Activated naive CD4-positive, alpha-beta T cell treated with anti-CD3 and anti-CD28 coated beads, Interleukin-2, amount 50 U/mL, for 72 hours (primary cell): ENCODE measurements at regions not wholly inside any gene's neighbourhood (a gene's known extent, or its start where the extent isn't known, plus 50 kb on each side); places are given as distances from the start of the nearest gene placed in this dataset.

Experiments used
- ATAC-seq, 2 donors: fragments of 150-1000 bp; cut with Tn5 transposase; 2 replicates each; pipeline ENCODE4 v1.10.0; 2021; ENCODE audit warnings: mild to moderate bottlenecking in 2 of 2, moderate library complexity in 2 of 2
- DNase-seq, 2 donors: peaks; one replicate each; pipeline ENCODE4 v3.0.0; 2021 to 2022; ENCODE audit warnings: low spot score in 2 of 2
- H3K27ac Mint-ChIP-seq, 2 donors: one replicate each; pipeline ENCODE4 v1.8.0; 2022; ENCODE audit warnings: mild to moderate bottlenecking in 2 of 2, mixed read lengths in 2 of 2
- H3K36me3 Mint-ChIP-seq, 2 donors: one replicate each; pipeline ENCODE4 v1.8.0; 2022; ENCODE audit warnings: mixed read lengths in 2 of 2
- H3K9me3 Mint-ChIP-seq, 2 donors: one replicate each; pipeline ENCODE4 v1.8.0; 2022; ENCODE audit warnings: mixed read lengths in 2 of 2

- no peak for ATAC-seq
- Mint-ChIP-seq H3K27ac (no peak overlapping the region), H3K9me3 (peaks cover 0 to 4% of the 10 kb centered on the region in 2 donors), H3K36me3 (no peaks in the 10 kb centered on the region)
- DNase-seq = no peak
These were observed 97.8 kb upstream of the SLC28A3 start for GRCh38 chr9:84438391-84438790.

GRCh38 chr9:84439250-84439649, 98.7 kb upstream of the SLC28A3 start:
- no peak for ATAC-seq
- Mint-ChIP-seq H3K9me3 (peaks cover 0 to 4% of the 10 kb centered on the region in 2 donors), H3K27ac (no peak overlapping the region), H3K36me3 (no peaks in the 10 kb centered on the region)
- no peak for DNase-seq

GRCh38 chr9:84442712-84443111, 102.2 kb upstream of the SLC28A3 start:
- no peak for ATAC-seq
- no peak overlapping the region for H3K27ac Mint-ChIP-seq
- no peaks in the 10 kb centered on the region for H3K36me3 Mint-ChIP-seq
- no peak for DNase-seq
- no peaks in the 10 kb centered on the region for H3K9me3 Mint-ChIP-seq

GRCh38 chr9:84445737-84446136, 105.2 kb upstream of the SLC28A3 start:
- no peak overlapping the region for H3K27ac Mint-ChIP-seq
- ATAC-seq = no peak
- DNase-seq = no peak
- no peaks in the 10 kb centered on the region for H3K9me3 Mint-ChIP-seq
- H3K36me3 Mint-ChIP-seq = no peaks in the 10 kb centered on the region

DNA sequence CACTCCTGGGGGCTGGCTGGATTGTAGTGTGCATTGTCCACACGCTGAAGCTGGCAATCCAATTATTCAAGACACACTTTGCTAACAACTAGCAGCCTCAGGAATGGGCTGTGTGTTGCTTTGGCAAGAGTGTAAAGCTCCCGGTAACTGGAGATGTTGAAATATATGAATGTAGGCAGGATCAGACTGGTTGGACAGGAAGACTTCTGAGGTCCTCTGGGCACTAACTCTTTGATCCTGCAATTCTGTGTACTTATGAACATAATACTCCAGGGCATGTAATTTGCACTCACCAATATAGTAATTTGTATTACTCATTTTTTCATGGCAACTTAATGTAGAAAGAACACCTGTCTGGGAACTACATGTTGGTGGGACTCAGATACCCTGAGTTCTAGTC, 106.7 kb upstream of the SLC28A3 start:
- no peak for ATAC-seq
- no peaks in the 10 kb centered on the region for H3K36me3 Mint-ChIP-seq
- DNase-seq = no peak
- no peak overlapping the region for H3K27ac Mint-ChIP-seq
- H3K9me3 Mint-ChIP-seq = peaks cover 0 to 4% of the 10 kb centered on the region in 2 donors

DNA sequence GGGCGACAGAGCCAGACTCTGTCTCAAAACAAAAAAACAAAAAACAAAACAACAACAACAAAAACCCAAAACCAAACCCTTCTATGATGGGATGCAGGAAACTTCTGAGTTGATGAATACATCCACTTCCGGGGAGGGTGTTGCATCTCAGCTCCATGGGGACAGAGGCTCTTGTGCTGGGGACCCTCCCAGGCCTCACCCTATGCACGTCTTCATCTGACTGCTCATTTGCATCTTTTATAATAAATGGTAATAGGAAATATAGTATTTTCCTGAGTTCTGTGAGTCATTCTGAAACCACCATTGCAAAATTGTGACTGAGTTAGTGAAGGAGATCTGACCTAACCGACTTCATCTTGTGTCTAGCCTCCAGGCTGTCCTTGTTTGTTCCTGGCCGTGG, 109.5 kb upstream of the SLC28A3 start:
- Mint-ChIP-seq H3K27ac (no peak overlapping the region), H3K36me3 (no peaks in the 10 kb centered on the region), H3K9me3 (peaks cover 0 to 4% of the 10 kb centered on the region in 2 donors)
- DNase-seq = no peak
- ATAC-seq = no peak

DNA sequence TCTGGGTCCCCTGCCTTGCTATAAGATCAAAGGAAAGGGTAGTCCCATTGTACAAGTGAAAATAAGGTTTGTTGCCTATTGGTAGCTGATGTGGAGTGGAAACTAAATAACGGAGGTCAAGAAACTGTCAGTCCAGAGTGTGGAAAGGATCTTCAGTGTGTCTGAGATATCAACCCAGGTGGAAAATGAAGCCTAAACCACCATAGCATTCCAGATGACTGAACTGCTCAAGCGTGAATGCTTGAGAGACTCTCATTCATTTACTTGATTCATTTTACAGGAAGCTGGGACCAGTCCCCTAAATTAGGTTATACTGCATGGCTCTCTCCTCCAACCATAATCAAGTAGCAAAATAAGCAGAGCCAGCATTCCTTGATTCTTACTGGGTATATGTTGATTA, 116.0 kb upstream of the SLC28A3 start:
- Mint-ChIP-seq H3K9me3 (peaks cover 0 to 6% of the 10 kb centered on the region in 2 donors), H3K36me3 (no peaks in the 10 kb centered on the region), H3K27ac (no peak overlapping the region)
- DNase-seq (no peak), ATAC-seq (no peak)

GRCh38 chr9:84460695-84461094, 120.1 kb upstream of the SLC28A3 start:
- Mint-ChIP-seq H3K27ac (no peak overlapping the region), H3K36me3 (no peaks in the 10 kb centered on the region), H3K9me3 (no peaks in the 10 kb centered on the region)
- no peak for DNase-seq
- no peak for ATAC-seq

- no peak overlapping the region for H3K27ac Mint-ChIP-seq
- ATAC-seq = no peak
These were observed 122.7 kb upstream of the SLC28A3 start for GRCh38 chr9:84463272-84463671.

DNA sequence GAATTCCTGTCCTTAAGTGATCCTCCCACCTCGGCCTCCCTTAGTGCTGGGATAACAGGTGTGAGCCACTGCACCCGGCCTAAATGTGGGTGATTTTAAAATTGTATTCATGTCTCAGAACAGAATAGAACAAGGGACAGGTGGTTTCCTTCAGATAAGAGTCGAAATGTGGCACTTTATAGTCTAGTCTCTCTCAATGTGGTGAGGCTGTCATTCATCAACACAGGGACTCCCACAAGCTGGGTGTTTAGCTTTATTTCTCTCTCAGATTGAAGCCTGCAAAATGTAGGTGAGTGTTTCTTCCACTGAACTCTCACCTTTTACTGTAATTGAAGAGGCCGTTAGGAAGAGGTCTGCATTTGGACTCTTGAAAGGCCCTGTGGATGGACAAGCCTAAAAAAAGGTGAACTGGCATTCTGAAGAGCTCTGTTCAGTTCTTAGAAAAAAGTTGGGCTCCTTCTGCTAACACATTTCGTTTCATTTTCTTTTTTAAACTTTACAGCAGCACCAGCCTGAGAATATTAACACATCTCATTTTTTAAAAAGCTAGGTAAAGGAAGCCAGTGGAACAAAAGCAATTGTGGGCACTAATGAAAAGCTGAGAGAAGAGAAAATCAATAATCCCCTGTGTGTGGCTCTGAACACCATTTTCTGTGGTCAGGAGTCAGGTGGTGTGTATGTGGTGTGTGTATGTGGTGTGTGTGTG, 126.2 kb upstream of the SLC28A3 start:
- ATAC-seq (no peak), DNase-seq (no peak)
- Mint-ChIP-seq H3K27ac (no peak overlapping the region), H3K9me3 (no peaks in the 10 kb centered on the region), H3K36me3 (no peaks in the 10 kb centered on the region)

More at GRCh38 chr9:84463272-84463671, 122.7 kb upstream of the SLC28A3 start:
- DNase-seq = no peak
- no peaks in the 10 kb centered on the region for H3K9me3 Mint-ChIP-seq
- H3K36me3 Mint-ChIP-seq = no peaks in the 10 kb centered on the region

GRCh38 chr9:84471816-84472215, 131.3 kb upstream of the SLC28A3 start:
- DNase-seq (no peak), ATAC-seq (no peak)
- H3K27ac Mint-ChIP-seq = no peak overlapping the region
- peaks cover 0 to 4% of the 10 kb centered on the region in 2 donors for H3K9me3 Mint-ChIP-seq
- no peaks in the 10 kb centered on the region for H3K36me3 Mint-ChIP-seq

GRCh38 chr9:84478996-84479395, 138.4 kb upstream of the SLC28A3 start:
- peaks cover 0 to 8% of the 10 kb centered on the region in 2 donors for H3K9me3 Mint-ChIP-seq
- DNase-seq (no peak), ATAC-seq (no peak)
- H3K27ac Mint-ChIP-seq = no peak overlapping the region
- no peaks in the 10 kb centered on the region for H3K36me3 Mint-ChIP-seq

- Mint-ChIP-seq H3K9me3 (peaks cover 0 to 8% of the 10 kb centered on the region in 2 donors), H3K27ac (no peak overlapping the region), H3K36me3 (no peaks in the 10 kb centered on the region)
- no peak for DNase-seq
- ATAC-seq = no peak
These were observed 139.5 kb upstream of the SLC28A3 start for GRCh38 chr9:84480071-84480470.

GRCh38 chr9:84481231-84481630, 140.7 kb upstream of the SLC28A3 start:
- DNase-seq = no peak
- peaks cover 0 to 12% of the 10 kb centered on the region in 2 donors for H3K9me3 Mint-ChIP-seq
- H3K36me3 Mint-ChIP-seq = no peaks in the 10 kb centered on the region
- no peak overlapping the region for H3K27ac Mint-ChIP-seq
- no peak for ATAC-seq

- ATAC-seq = no peak
These were observed 141.2 kb upstream of the SLC28A3 start for GRCh38 chr9:84481636-84482218.

DNA sequence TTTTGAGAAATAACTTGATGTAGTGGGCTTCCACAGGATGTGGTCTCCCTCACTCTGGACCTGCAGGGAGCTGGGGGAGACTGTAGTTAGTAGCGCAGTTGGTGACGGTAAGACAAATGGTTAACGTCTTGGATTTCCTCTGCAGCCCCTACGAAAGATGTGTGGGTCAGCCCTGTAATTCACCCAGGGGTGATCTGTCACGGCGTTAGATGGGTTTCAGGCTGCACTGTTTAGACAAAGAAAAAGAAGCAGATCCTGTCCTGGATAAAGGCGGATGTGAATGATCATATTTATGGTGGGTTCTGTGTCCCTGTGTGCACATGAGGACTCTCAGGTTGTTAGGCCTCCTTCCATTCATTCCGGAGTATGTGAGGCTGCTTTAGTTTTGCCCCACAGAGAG, 142.0 kb upstream of the SLC28A3 start:
- H3K27ac Mint-ChIP-seq = no peak overlapping the region
- DNase-seq = no peak
- H3K36me3 Mint-ChIP-seq = no peaks in the 10 kb centered on the region
- H3K9me3 Mint-ChIP-seq = peaks cover 0 to 4% of the 10 kb centered on the region in 2 donors
- no peak for ATAC-seq

More at GRCh38 chr9:84481636-84482218, 141.2 kb upstream of the SLC28A3 start:
- H3K9me3 Mint-ChIP-seq = peaks cover 0 to 9% of the 10 kb centered on the region in 2 donors
- no peaks in the 10 kb centered on the region for H3K36me3 Mint-ChIP-seq
- no peak overlapping the region for H3K27ac Mint-ChIP-seq
- DNase-seq = no peak

DNA sequence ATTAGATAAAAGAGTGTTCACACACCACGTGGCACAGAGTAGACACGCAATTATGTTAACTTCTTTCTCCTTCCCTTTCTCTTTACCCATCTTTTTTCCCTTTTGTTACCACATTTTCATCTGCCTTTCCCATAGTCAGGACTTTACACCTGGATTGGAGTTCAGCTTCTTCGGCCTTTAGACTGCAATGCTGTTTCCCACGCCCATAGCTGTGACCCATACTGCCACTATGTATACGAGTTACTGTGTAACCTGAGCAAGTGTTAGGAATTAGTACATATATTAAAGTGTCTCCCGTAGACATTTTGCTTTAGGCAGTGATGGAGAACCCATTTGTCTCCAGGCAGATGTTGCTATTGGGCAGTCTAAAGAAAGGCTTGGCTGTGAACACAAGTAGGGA, 143.6 kb upstream of the SLC28A3 start:
- no peak for DNase-seq
- no peak for ATAC-seq
- peaks cover 2 to 4% of the 10 kb centered on the region in 2 donors for H3K9me3 Mint-ChIP-seq
- no peaks in the 10 kb centered on the region for H3K36me3 Mint-ChIP-seq
- no peak overlapping the region for H3K27ac Mint-ChIP-seq

DNA sequence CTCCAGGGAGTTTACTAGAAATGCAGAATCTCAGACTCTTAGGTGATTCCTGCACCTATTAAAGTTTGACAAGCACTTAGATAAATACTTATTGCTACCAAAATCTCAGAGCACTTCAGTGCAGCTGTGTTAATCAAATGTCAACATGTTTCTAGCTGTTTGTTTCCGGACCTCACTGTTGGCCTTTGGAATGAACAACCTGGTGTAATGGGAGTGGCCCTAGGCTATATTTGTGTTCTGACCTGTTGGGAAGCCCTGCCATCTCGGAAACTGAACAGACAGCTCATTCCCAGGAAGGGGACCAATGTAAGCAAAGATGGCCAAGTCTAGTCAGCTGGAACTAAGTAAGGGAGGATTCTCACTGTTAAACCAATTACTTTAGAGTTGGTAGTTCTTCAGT, 145.0 kb upstream of the SLC28A3 start:
- peaks cover 4 to 5% of the 10 kb centered on the region in 2 donors for H3K9me3 Mint-ChIP-seq
- DNase-seq = no peak
- ATAC-seq = no peak
- no peak overlapping the region for H3K27ac Mint-ChIP-seq
- H3K36me3 Mint-ChIP-seq = no peaks in the 10 kb centered on the region
